DMS79 (cell line): ENCODE measurements at regions not wholly inside any gene's neighbourhood (a gene's known extent, or its start where the extent isn't known, plus 50 kb on each side); places are given as distances from the start of the nearest gene placed in this dataset.

Experiments
- DNase-seq: peaks from one replicate; lab custom pipeline; 2025; lab: John Stamatoyannopoulos, UW

DNA sequence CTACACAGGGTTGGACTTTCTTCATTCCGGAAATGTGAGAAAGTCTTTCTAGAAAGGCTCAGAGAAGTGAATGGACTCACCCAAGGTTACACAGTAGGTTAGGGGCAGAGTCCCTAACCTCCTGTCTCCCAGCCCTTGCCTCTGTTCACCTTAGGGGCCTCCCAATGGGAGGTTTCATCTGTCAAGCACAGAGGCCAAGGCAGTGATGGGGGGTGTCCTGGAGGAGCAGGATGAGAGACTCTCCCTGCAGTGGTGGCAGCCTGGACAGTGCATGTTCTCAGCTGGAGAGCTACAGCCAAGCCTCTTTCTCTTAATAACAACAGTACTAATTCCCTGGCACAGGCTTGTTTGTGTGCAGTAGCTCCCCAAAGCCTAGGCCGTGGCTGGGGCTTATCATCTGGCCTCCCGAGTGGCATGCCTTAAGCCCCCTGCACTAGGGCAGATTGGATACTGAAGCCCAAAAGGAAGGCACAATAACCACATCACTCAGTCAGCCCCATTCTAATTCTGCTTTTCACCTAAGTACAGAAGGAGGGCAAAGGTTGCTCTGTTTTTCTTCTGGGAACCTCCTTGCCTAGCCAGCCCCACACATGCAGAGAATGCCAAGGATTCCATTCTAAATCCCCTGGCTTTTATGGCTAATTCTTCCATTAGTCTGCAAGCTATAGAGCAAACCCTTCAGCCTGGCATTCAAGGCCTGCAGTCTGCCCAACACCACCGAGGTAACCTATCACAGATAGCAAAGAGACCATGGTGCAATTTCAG is 50.2 kb upstream of the XPA start:
- DNase-seq = no peak

DNA sequence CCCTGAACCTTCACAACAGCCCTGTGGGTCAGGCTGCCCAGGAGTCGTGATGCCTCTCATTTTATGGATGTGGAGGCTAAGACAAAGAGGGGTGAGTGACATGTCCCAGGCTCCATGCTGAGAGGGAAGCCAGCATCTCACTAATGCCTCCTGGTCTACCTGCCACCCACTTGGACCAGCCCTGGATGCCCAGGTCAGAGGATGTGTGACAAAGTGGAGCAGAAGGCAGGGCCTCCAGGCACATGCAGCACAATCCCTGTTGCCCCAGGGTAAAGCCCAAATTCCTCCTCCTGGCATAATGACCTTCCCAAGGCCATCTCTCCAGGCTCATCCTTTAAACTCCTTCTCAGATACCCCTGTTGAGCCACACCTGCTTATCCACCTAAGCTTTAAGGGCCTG is 51.4 kb upstream of the XPA start:
- no peak for DNase-seq

DNA sequence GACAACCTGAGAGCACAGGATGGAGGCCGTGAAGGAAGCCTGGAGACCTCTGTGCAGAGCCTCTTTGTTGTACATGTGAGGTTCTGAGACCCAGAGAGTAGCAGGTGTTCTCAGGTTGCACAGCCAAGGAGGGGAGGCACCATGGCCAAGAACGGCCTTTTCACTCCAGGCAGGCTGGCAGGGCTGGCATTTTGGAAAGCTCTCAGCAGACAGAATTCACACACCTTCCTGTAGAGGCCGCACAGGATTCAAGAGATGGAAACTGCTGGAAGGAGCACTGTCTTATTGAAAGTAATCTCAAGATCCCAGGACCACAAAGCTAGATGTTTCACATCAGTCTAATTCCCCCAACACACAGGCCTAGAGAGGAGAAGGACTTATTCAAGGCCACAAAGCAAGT is 52.8 kb upstream of the XPA start:
- DNase-seq = no peak

DNA sequence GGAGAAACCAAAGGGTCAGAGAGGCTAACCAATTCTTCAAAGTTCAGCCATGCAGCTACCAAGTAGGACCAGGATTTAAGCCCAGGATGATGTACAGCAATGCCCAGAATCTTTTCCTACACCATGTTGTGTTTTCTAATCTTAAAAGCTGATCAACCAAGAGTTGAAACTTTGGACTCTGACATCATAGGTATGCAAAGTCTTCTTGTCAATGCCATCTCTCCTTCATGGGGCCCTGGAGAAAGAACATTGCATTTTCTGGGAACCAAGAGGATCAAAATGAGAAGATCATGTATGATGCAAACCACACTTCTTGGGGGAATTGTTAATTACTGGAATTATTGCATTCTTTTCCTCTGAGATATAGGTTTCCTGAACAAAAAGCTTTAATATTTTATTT is 54.4 kb upstream of the XPA start:
- no peak for DNase-seq

DNA sequence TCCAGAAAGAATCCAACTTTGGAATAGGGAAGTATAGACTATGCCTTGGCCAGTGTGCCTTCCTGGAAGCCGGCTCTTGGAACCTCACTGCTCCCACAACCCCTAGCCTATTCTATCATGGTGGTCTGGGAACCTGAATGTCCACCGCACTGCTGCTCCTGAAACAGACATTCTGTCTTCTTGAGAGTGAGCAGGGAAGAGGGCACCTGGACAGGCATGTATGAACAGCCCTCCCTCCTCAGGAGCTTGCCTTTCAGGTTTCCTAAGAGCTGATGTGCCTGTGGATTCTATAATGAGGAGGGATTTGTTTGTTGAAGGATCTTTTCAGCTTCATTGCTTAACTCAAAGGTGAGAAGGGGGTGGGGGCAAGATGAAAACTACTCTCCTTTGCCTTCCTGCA is 55.1 kb upstream of the XPA start:
- DNase-seq = no peak

DNA sequence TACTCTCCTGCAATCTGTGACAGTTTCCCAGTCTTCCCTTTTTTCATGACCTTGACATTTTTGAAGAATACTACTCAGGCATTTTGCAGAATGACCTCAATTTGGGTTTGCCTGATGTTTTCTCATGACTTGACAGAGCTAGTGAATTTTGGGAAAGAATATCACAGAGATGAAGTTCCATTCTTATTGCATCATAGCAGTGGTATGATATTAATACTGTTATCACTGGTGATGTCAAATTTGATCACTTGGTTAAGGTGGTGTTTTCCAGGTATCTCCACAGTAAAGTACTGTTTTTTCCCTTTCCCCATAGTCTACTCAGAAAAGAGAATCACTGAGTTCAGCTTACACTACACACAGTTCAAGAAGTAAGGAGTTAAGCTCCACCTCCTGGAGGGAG is 56.2 kb upstream of the XPA start:
- DNase-seq = no peak

DNA sequence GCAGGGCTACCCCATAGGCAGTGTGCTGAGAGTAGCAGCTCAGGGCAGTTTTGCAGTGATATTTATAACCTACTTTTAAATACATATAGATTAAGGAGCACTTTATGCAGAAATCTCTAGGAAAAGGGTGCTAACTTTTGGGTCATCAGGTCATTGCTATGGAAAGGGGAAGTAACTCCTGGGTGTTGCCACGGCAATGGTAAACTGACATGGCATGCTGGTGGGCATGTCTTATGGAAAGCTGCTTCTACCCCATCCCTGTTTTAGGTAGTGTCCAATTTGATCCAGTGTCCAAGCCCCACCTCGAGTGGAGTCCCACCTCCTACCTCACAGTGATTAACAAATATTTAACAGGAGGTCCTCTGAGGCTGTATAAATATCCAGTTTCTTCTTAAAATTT is 56.8 kb upstream of the XPA start:
- no peak for DNase-seq

DNA sequence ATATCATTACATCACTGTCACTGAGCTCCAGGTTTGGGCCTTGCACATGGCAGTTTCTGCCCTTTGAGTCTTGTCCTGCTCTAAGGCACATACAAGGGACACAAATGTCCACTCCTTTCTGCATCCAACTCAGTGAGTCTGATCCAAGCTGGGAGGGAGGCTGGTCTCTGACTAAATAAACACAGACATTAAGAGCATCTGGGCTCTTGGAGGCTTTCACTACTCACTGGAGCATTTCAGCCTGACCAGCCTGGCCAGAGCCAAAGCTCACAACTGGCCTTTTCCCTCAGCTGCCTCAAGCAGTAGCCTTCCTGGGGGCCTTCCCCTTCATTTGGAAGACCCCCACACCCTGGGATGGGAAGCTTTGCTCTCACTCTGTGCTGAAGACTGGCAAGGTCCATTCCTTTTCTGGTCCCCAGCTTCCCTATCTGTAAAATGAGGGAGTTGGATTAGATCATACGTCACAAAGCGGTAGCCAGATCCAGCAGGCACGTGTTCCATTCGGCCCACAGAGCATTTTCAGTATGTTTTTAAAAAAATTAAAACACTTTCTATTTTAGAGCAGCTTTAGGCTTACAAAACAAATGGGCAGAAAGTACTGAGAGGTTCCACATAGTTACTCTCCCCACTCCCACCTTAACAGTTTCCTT is 58.6 kb upstream of the XPA start:
- DNase-seq = no peak

DNA sequence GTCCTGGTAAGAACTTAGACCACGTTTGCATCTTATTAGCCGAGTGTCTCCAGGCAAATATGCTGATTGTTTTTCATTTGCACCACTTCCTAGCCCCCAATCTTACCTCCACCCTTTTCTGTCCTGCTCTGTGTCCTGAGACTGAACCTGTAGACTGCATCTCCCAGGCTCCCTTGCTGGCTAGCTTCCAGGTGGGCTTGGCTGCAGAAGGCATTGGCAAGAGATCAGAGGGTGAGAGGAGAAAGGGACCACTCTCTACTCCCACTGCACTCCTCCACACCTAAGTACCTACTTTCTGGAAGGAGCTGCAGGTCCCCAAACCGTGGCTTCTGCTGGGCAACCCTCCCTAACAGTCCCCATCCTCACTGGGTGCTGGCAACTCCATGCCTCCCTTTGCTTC is 59.9 kb upstream of the XPA start:
- no peak for DNase-seq

DNA sequence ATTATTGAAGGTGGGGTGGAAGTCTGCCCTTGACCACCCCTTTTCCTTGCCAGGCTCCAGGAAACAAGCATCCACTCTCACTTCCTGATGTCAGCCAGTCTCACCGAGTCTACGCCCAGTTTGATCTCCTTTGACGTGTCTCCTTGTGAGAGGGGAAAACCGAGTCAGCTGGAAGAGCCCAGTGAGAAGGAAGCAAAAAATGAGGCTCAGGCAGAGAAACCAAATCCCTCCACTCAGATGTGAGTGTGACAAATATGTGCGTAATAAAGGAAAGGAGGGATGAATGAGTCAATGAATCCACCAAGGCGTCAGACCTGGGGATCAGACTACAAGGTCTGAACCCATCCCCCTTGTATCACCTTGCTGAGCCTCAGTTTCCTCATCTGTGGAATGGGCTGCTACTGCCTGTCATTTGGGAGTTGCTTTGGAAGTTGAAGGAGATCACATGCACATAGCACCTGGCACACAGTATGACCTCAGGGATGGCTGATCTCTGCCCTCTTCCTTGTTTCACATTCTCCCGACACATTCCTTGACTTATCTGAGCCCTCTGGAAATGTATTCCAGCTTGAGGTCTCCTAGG is 61.3 kb upstream of the XPA start:
- DNase-seq = no peak

DNA sequence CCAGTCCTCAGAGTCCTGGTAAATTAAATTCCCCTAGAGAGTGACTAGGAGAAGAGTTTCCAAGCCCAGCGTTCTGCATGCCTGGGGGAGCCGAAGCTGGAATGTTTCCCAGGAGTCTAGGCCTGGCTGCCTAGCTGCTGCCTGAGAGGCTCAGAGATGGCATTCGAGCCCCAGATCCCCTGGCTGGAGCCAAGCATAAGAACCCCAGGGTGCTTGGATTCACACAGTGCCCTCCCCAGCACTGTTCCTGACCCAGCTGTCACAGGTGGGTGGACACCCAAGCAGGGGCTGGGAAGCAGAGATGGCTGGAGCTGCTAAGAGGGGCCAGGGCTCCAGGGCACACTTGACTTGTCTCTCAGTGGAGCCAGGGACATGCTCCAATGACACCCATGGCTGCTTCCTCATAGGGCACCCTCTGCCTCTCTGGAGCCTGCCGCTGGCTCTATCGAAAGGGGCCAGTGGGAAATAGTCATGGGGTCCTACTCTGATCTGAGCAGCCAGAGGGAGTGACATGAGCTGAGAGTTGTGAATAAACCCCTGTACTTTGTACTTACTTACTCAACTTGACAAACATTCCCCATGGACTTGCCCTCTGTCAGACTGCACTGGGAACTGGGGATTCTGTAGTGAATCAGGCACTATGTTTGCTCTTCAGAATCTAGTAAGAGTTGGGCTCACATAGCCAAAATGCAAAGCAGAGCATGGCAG is 62.6 kb upstream of the XPA start:
- DNase-seq = no peak

DNA sequence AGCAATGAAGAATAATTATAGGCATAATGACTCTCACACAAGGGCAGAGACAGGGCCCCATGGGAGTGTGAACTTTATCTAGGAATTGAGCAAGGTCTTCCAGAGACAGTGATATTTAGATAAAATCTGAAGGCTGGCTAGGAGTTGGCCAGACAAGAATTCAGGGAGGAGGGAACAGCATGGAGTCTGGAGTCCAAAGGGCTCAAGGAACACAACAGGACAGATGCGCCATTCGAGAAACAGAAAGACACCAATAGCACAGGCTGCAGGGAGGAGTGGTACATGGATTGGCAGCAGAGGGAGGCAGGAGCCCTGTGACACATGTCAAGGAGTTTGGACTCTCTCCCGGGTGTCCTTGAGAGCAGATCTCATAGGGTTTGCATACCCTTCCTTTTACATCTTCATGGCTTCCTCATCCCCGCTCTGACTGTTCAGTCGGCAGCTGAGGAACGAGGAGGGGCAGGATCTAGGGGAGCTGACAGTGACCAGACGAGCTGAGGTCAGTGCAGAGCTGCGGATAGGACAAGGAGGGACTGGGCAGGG is 64.0 kb upstream of the XPA start:
- DNase-seq = no peak

DNA sequence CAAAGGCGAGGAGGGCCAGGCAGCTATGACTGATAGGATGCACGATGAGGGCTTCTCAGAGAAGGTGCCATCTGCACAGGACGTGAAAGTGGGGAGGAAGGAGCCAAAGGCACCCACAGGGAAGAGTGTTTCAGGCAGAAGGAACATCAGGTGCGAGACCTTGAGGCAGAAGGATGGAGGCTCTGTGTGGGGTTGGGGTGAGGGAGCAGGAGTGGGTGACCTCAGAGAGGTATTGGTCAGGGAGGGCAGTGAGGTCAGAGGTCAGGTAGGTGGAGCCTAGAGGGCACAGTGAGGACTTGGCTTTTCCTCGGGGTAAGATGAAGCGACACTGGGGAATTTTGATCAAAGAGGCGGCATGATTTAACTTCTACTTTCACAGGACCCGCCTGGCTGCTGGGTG is 64.7 kb upstream of the XPA start:
- no peak for DNase-seq

DNA sequence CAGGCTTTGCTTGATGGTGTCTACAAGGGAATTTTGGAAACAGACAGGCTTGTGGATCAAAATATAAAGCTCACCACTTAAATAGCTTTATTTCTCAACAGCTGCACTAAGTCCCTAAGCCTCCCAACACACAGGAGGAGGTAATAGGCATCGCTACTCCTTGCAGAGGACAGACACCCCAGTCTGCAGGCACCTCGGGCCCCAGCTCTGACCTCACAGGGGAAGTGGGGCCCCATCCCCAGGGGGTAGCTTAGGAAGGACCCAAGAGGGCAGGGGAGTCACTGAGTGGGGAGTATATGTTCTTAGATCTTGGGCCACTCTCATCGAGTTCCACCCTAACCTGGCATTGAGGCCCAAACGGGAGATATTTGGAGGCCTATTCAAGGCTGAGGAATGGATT is 66.7 kb upstream of the XPA start:
- no peak for DNase-seq

DNA sequence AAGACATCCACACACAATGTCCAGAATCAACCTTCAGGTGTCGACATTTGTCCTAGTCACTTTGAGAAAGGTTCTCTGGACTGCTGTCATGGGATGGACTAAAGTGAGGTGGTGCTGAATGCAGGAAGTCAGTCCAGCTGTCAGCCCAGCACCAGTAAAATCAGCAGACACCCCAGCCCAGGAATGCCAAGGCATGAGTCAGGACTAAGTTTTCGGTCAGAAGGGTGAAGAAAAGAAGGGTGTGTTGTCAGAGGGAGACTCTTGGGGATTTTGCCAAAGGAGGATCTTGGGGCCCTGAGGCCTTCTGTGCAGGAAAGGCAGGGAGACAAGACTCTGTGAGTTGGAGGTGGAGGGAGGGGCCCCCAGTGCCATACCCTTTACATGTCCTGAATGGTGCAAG is 69.0 kb upstream of the XPA start:
- DNase-seq = no peak

DNA sequence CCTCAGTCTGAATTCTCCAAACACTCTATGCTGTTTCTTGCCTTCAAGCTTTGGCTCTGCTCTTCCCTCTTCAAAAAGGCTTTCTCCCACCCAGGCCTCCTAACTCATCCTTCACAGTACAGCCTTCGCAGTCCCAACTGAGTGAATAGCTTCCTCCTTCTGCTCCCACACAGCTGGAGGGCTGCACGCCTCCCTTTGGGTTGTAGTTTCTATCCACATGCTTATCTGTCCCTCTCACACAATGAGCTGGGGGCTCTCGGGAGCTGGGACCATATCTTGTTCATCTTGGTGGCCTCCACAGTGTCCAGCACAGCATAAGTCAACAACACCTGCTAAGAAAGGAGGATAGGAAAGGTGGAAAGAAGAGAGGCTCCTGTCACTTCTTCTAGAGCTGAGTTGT is 69.5 kb upstream of the XPA start:
- no peak for DNase-seq

DNA sequence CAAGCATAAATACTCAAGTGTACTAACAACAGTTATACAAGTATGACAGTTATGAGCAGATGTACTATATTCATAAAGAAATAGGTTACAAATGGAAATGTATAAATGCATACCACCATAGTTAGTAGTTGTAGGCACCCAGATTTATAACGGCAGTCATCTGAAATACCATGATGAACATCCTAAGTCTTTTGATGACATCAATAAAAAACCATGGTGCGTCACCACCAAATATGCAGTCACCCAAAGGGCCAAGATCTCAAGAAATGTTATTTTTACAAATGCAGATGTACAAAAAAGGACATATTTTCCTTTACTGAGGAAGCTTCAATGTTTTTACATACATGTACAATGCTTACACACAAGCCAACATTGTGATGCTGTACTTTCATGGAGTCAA is 70.8 kb upstream of the XPA start:
- no peak for DNase-seq

DNA sequence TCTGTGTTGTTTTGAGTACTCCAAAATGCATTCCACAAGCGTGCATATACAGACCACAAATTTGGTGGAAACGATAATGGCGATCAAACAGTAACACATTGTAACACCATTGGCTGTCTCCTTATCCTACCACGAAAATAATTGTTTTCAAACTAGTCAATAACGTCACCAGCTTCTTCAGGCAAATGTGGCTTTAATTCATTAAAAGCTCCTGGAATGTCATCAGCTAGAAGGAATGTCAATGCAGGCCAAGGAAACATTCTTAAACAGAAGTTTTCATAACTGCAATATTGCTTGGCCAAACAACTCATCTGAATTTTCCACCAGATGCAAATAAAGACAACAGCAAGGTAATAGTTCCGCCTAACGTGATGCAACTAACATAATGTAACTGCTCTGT is 71.6 kb upstream of the XPA start:
- DNase-seq = no peak

DNA sequence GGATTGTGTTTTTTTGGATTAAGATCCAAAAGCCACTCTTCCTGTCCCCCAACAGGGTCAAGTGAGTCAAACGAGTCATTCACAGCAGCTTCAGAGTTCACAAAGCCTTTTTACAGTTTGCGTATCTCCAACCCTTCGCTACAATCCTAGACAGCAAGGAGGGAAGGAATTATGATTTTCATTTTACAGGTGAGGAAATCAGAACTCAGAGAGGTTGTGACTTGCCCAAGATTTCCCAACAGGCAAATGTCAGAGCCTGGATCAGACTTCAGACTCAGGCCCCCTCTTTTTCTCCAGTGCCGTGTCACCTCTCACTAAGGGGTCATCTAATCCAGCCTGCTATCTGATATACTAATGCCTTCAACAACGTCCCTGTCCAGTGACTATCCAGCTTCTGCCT is 72.1 kb upstream of the XPA start:
- no peak for DNase-seq

DNA sequence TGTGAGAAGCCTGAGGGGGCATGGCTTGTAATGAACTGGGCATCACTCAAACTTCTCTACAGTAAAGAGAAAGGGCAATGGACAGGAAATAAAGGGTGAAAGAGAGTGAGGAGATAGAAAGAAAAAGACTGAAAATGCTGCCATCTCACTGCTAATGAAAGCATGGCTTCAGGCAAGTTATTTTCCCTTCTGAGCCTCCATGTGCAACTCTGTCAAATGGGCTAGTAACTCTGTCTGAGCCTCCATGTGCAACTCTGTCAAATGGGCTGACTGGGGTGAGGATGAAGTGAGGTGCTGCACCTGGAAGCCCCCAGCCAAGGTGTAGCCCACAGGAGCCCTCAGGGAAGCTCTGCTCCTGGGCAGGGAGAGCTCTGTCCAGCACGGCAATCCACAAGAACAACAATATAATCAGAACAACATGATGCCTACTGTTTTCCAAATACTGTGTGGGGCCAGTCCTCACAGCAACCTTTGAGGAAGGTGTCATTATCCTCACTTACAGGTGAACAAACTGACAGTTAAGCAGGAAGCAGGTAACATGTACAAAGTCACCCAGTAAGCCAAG is 73.8 kb upstream of the XPA start:
- DNase-seq = no peak

DNA sequence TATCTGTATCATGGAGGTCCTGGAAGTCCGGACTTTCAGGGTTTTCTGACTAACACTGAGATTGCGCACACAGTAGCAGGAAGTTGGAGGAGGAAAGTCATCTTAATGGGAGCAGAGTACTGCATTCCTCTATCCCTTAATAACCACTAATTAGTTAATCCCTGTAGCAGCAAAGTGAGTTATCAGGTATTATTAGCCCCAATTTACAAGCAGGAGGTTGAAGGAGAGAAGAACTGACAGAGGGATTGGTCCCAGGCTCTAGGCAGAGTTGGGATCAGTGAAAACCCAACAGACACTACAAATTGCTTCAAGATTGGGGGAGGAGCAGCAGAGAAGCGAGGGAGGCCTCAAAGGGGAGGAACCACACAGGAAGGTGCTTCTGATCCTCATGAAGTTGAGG is 74.5 kb upstream of the XPA start:
- DNase-seq = no peak

DNA sequence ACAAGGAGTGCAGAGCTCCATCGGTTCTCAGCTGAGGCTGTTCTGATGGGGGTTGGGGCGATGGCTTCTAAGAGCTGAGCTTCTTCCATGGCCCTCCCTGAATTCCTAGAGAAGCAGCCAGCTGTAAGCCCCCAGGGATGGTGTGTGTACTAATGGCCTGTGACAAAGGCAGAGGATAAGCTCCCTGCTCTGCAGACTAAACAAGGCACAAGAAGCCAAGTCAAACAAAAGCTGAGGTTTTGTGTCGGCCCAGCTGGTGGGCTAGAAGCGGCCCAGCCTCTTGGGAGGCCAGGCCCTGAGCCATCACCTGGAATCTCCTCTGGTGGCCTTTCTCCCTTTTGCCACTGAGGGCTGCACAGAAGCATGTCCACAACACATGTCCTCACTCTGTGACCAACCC is 75.0 kb upstream of the XPA start:
- no peak for DNase-seq

DNA sequence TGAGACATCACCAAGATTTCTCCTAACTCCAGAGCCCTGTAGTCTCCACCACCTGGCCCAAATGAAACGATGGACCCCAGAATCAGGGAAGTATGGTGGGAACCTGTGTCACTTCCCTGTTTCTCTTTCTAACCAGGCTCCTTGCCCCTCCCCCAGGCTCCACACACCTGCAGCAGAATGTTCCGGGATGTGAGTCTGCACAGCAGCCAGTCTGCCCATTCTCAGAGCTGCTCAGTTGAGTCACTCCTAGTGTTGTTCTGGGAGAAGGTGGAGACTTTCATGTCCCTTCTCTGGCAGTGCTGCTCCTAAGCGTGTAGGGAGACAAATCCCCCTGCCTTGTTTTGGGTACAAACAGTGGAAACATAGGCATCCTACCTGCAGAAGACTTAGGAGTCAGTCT is 76.0 kb upstream of the XPA start:
- DNase-seq = no peak
